ENCODE measurements at regions not wholly inside any gene's neighbourhood (a gene's known extent, or its start where the extent isn't known, plus 50 kb on each side); places are given as distances from the start of the nearest gene placed in this dataset.

DNA sequence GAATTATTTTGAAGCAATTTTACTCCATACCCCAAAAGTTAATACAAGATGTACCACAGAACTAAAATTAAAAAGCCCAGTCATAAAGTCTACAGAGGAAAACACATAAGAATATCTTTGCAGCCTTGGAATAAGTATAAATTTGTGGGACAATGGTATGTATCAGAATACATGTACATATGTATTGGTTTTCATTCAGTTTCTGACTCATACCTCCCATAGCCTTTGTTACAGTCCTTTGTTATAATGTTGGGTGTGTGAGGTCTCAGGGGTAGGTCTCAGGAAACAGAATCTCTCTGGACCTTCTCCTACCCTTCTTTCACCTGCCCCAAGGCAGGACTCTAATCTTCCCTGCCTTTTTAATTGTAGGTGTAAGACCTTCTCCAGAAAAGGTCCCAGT is 1370.7 kb upstream of the CDH2 start:
- Histone ChIP-seq H3K4me1 (ENCODE audit: control insufficient read depth, insufficient read depth, low read length) (no peaks in the 10 kb centered on the region), H3K4me3 (no peak overlapping the region), H3K9me3 (replicated peaks; ENCODE audit: control insufficient read depth, insufficient read depth, low read length) (no peaks in the 10 kb centered on the region), H3K27ac (ENCODE audit: control insufficient read depth, insufficient read depth) (no peak overlapping the region), H3K27me3 (replicated peaks in 1 of 2; ENCODE audit: control insufficient read depth in 2 of 2, insufficient read depth in 2 of 2, low read length in 1 of 2) (no peaks in the 10 kb centered on the region), H4K20me1 (ENCODE audit: control insufficient read depth, insufficient read depth) (no peaks in the 10 kb centered on the region), H3K4me2 (ENCODE audit: control insufficient read depth, insufficient read depth) (no peak overlapping the region), H3K9ac (ENCODE audit: control insufficient read depth, insufficient read depth, low read length) (no peak overlapping the region), H2AFZ (ENCODE audit: control insufficient read depth, low read depth, low read length) (no peak overlapping the region), H3K79me2 (ENCODE audit: control insufficient read depth, insufficient read depth, low read length) (no peaks in the 10 kb centered on the region), H3K36me3 (ENCODE audit: control insufficient read depth in 2 of 2, insufficient read depth in 2 of 2, low read length in 1 of 2) (no peaks in the 10 kb centered on the region)
- ChIA-PET CTCF (no interaction called here), POLR2A (no interaction called here), SMC1A (ENCODE audit: uncharacterized antibody, unreplicated experiment) (no interaction called here), RAD21 (ENCODE audit: unreplicated experiment) (no interaction called here)
- DNase-seq (ENCODE audit: low read depth, low spot score) (no peak), FAIRE-seq (no peak), ATAC-seq (no peak)
- intact Hi-C loops (cut with micrococcal nuclease; ENCODE audit: unreplicated experiment), result no loop called here
- no peak for TF ChIP-seq CREB1 (IDR thresholded peaks at IDR 0.05; ENCODE audit: low read depth)
- TF ChIP-seq BCLAF1 (IDR thresholded peaks at IDR 0.05), result no peak
- no peak for TF ChIP-seq SIN3A (IDR thresholded peaks at IDR 0.05; ENCODE audit: low read depth, low read length)
- TF ChIP-seq ZNF217 (IDR thresholded peaks at IDR 0.05), result no peak
- no peak for TF ChIP-seq BMI1 (IDR thresholded peaks at IDR 0.05; ENCODE audit: borderline replicate concordance)
- no peak for TF ChIP-seq SIX5 (IDR thresholded peaks at IDR 0.05; ENCODE audit: low read depth, low read length, severe bottlenecking)
- TF ChIP-seq KAT2A (conservative IDR thresholded peaks at IDR 0.05; ENCODE audit: control insufficient read depth, low read depth, low read length), result no peak
- no peak for TF ChIP-seq FOS (IDR thresholded peaks at IDR 0.05; ENCODE audit: borderline replicate concordance, extremely low read depth, insufficient read length)
- TF ChIP-seq ZNF274 (IDR thresholded peaks at IDR 0.05; ENCODE audit: insufficient read depth, insufficient read length), result no peak
- no peak for TF ChIP-seq MYB (IDR thresholded peaks at IDR 0.05; ENCODE audit: borderline replicate concordance, low read depth, low read length)
- no peak for TF ChIP-seq RCOR1 (conservative IDR thresholded peaks at IDR 0.05; ENCODE audit: low read depth, low read length)
- TF ChIP-seq PML (IDR thresholded peaks at IDR 0.05; ENCODE audit: low read length), result no peak
- no peak for TF ChIP-seq ASH2L (IDR thresholded peaks at IDR 0.05; ENCODE audit: borderline replicate concordance, low read depth)
- no peak for TF ChIP-seq CEBPB (IDR thresholded peaks at IDR 0.05; ENCODE audit: borderline replicate concordance in 1 of 2, low read depth in 2 of 2, low read length in 2 of 2)
- no peak for TF ChIP-seq RBBP5 (conservative IDR thresholded peaks at IDR 0.05)
- TF ChIP-seq, protein P1, sequence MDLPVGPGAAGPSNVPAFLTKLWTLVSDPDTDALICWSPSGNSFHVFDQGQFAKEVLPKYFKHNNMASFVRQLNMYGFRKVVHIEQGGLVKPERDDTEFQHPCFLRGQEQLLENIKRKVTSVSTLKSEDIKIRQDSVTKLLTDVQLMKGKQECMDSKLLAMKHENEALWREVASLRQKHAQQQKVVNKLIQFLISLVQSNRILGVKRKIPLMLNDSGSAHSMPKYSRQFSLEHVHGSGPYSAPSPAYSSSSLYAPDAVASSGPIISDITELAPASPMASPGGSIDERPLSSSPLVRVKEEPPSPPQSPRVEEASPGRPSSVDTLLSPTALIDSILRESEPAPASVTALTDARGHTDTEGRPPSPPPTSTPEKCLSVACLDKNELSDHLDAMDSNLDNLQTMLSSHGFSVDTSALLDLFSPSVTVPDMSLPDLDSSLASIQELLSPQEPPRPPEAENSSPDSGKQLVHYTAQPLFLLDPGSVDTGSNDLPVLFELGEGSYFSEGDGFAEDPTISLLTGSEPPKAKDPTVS (IDR thresholded peaks at IDR 0.05; ENCODE audit: low read depth, low read length), result no peak
- TF ChIP-seq FOXM1 (IDR thresholded peaks at IDR 0.05; ENCODE audit: low read depth, low read length), result no peak
- no peak for TF ChIP-seq TBL1XR1 (IDR thresholded peaks at IDR 0.05; ENCODE audit: low read depth, low read length)
- no peak for TF ChIP-seq HDGF (IDR thresholded peaks at IDR 0.05)
- in situ Hi-C loops (cut with MboI), result no loop called here
- no TSS peak for BruUV-seq (replicated peaks)
